H1 (cell line): ENCODE measurements at regions not wholly inside any gene's neighbourhood (a gene's known extent, or its start where the extent isn't known, plus 50 kb on each side); places are given as distances from the start of the nearest gene placed in this dataset.

Experiments used
- CHD7 ChIP-seq: fragments of 300-600 bp; sonication (generic); IDR thresholded peaks from 2 replicates; pipeline ENCODE4 v1.7.1; 2012; ENCODE audit warnings: low read length, moderate library complexity, mild to moderate bottlenecking, inconsistent platforms; ENCODE audit not compliant: insufficient replicate concordance

- TF ChIP-seq CHD7, result no peak
Observed at GRCh38 chr3:102000620-102001209, 151.4 kb downstream of the NFKBIZ start (continued).
